GM13977 (cell line): ENCODE measurements at regions not wholly inside any gene's neighbourhood (a gene's known extent, or its start where the extent isn't known, plus 50 kb on each side); places are given as distances from the start of the nearest gene placed in this dataset.

Experiments
- DNase-seq: peaks from one replicate; pipeline ENCODE4 v3.0.0; 2012; ENCODE audit warnings: low spot score
- in situ Hi-C: fragments of 300-500 bp; cut with MboI; formaldehyde crosslinking; loops from one replicate; pipeline ENCODE4 v1.12.0; 2022; ENCODE audit warnings: low sequenced_read_pairs, low pct_unique_long_range_greater_than_20kb, mixed read lengths, inconsistent platforms; ENCODE audit not compliant: unreplicated experiment
- TF ChIP-seq, protein P1 (sequence below): IDR thresholded peaks from 2 replicates; pipeline ENCODE4 v1.5.1; 2012; ENCODE audit warnings: mild to moderate bottlenecking, control low read depth; ENCODE audit not compliant: insufficient read depth; ENCODE audit errors: extremely low read depth, missing control alignments

DNA sequence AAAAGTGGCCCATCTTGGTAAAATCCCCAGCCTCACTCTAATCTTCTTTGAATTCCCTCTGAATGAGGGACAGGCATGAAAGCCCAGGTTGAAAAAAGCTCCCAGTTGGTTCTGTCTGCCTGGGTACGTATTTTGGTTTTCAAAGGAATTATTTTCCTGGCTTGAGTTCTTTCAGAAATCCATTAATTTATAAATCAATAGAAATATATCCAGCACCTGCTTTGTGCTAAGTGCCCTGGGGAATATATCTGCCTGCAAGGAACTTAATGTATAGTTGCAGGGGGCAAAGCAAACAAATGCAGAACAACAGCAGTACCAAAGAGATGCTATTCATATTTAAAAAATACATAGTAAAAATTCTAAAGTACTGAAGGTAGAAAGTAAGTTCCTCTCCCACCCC, 362.7 kb downstream of the REEP3 start:
- DNase-seq, result no peak
- in situ Hi-C loops, result no loop called here
- TF ChIP-seq, protein P1, sequence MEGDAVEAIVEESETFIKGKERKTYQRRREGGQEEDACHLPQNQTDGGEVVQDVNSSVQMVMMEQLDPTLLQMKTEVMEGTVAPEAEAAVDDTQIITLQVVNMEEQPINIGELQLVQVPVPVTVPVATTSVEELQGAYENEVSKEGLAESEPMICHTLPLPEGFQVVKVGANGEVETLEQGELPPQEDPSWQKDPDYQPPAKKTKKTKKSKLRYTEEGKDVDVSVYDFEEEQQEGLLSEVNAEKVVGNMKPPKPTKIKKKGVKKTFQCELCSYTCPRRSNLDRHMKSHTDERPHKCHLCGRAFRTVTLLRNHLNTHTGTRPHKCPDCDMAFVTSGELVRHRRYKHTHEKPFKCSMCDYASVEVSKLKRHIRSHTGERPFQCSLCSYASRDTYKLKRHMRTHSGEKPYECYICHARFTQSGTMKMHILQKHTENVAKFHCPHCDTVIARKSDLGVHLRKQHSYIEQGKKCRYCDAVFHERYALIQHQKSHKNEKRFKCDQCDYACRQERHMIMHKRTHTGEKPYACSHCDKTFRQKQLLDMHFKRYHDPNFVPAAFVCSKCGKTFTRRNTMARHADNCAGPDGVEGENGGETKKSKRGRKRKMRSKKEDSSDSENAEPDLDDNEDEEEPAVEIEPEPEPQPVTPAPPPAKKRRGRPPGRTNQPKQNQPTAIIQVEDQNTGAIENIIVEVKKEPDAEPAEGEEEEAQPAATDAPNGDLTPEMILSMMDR, result no peak

DNA sequence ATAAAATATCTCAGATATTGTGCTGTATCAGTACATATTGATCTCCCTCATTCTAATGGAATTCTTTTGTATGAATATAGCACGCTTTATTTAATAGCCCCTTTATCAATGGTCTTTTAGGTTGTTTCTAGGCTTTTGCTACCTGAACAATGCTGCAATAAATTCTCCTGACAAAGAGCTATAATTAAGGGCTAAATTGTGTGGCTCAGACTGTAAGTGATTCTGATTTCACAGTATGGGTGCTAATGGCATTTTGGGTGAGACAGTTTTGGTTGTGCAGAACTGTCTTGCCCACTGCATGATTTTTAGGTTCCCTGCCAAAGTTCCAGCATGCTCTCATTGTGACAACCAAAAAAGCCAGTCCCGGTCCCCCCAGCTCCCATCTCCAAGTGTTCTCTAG, 363.2 kb downstream of the REEP3 start:
- TF ChIP-seq, protein P1, result no peak
- in situ Hi-C loops, result no loop called here
- no peak for DNase-seq

DNA sequence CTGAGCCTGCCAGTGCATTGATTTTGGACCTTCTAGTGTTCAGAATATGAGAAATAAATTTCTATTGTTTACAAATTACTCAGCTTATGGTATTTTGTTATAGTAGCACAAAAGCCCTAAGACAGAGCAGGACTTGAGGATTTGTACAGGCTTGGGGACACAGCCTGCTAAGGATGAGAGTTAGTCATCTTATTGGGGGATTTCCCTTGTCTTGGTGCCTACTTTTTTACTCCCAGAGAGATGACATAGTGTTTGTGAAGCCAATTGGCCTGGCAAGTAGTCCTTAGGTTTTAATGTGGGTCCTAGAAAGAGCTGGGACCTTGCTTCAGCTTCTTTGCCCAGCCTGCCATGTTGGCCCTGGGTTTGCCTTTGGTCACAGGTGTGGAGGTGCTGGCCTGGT, 364.0 kb downstream of the REEP3 start:
- in situ Hi-C loops, result no loop called here
- no peak for DNase-seq
- TF ChIP-seq, protein P1, result no peak

DNA sequence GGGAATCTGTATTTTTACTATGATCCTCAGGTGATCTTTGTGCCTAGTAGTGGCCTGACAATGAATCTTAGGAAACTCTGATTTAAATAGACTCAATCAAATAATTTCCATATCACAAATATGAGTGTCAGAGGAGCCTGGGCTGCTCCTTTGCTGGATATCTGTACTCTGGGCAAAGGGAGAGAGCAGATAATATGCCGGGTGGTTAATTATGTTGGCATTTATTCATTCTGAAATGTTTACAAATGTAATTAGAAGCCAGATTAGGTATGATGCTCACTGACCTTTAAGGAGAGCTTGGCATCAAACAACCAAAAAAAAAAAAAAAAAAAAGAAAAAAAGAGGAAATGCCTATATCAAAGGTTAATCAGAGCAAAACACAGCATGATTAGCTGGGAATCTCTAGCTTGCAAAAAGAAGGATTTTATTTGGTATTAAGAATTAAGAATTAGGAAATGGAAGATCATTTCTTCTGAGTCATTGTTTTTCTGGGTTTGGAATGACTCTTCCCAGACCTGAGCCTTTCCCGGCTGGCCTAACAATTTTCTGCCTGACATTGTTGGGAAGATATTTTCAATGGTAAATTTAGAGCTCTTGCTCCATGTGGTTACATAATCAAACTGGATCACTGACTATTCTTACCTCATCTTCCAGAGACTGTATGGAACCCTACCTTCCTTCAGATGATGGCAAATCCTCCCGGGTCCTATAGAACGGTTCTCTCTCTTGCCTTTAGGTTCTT, 365.3 kb downstream of the REEP3 start:
- TF ChIP-seq, protein P1, result no peak
- DNase-seq, result no peak
- in situ Hi-C loops, result no loop called here

DNA sequence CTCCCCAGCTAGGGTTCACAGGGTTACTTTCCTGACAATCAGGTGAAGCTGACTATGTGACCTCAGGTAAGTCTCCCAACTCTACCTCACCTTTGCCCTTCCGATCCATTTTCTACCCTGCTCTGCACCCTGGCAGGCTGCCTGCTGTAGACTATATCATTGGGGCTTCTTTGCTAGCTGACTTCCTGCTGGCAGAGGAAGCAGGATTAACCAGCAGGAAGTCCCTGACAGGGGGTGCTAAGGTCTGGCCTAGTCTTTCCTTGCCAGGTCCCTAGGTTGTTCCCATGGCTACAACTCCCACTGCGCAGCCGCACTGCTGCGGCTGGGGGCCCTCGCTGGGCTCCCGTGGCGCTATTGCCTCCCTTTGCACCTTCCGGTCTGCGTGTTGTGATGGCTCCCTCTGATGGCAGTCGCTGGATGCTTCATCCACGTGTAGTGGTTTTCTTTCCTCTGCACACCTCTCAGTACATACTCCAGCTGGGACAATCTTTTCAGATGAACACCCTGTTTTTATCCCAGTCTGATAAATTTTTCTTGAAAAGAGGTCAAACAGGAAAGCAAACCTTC, 365.9 kb downstream of the REEP3 start:
- in situ Hi-C loops, result no loop called here
- DNase-seq, result no peak
- TF ChIP-seq, protein P1, result no peak

DNA sequence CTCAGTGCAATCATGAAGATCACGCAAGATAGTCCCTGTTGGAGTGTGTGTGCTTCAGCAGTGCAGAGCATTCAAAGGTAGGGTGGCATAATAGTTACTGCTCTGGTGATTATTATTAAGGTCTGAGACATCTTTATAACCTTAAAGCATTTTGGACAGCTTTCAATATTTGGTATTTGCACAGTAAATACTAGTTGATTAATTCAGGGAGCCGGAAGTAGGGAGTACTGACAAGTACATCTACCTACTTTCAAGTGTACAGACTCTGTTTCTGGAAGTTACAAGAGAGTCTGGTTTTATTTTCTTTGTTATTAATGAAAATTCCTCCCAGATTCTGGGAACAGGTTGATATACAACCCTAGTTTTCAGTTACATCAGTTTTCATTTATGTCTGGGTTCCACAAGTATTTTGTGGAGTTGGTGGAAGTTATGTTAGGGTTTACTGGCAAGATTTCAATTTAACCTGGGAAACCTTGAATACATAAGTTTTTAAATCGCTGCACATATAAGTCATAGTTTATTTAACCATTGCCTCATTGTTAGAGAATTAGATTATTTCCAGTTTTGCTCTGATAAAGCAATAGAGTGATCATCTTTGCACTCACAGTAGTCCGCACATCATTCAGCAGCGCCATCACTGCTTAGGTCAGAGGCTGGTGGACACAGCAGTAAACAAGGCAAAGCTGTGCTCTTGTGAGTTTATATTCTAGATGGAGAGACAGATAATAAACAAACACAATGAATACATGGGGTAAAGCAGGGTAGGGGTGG, 366.6 kb downstream of the REEP3 start:
- in situ Hi-C loops, result no loop called here
- TF ChIP-seq, protein P1, result no peak
- no peak for DNase-seq
